Right cardiac atrium (tissue), 5 donors: ENCODE measurements at regions not wholly inside any gene's neighbourhood (a gene's known extent, or its start where the extent isn't known, plus 50 kb on each side); places are given as distances from the start of the nearest gene placed in this dataset.

Experiments used
- ATAC-seq, 2 donors: fragments of 200-7000 bp; cut with Tn5 transposase; one replicate each; pipeline versions ENCODE4 v1.8.0 to v1.9.1; 2020; ENCODE audit warnings: moderate library complexity in 2 of 2, mild to moderate bottlenecking in 1 of 2
- DNase-seq, 3 donors: peaks; one replicate each; pipeline ENCODE4 v3.0.0-alpha.2; 2020
- H3K27ac ChIP-seq: one replicate; pipeline ENCODE4 v1.5.1; 2013; ENCODE audit warnings: mild to moderate bottlenecking, low read length, control low read depth, moderate library complexity
- H3K27me3 ChIP-seq: one replicate; pipeline ENCODE4 v1.6.1; 2013; ENCODE audit not compliant: control insufficient read depth, insufficient read depth
- H3K4me1 ChIP-seq: one replicate; pipeline ENCODE4 v1.6.1; 2013; ENCODE audit warnings: low read length; ENCODE audit not compliant: control insufficient read depth, insufficient read depth
- H3K4me3 ChIP-seq: one replicate; pipeline ENCODE4 v1.5.1; 2013; ENCODE audit warnings: low read length, control low read depth
- H3K9me3 ChIP-seq: one replicate; pipeline ENCODE4 v1.6.1; 2013; ENCODE audit warnings: low read length; ENCODE audit not compliant: control insufficient read depth
- WGBS: extraction: QIAGEN DNeasy Blood & Tissue Kit; methylation state at CpG from one replicate; pipeline ENCODE4 v1.1.7; 2013; 5-methylcytosine and 5-hydroxymethylcytosine counted together
- intact Hi-C, 4 donors: fragments of 100-400 bp; cut with DNase I; formaldehyde crosslinking; loops; one replicate each; pipeline versions ENCODE4 v1.11.0 to v1.14.0; 2022 to 2023
- donor health status: healthy with polysubstance abuse.
- donor health status: DM: no; HTN: yes; CAD: no.
- donor health status: DM: no; HTN: no; CAD: no.
- donor health status: DM: no; HTN: yes; CAD: no; lungs with severe emphysema.
- donor health status: DM: yes; HTN: yes; CAD: no.

DNA sequence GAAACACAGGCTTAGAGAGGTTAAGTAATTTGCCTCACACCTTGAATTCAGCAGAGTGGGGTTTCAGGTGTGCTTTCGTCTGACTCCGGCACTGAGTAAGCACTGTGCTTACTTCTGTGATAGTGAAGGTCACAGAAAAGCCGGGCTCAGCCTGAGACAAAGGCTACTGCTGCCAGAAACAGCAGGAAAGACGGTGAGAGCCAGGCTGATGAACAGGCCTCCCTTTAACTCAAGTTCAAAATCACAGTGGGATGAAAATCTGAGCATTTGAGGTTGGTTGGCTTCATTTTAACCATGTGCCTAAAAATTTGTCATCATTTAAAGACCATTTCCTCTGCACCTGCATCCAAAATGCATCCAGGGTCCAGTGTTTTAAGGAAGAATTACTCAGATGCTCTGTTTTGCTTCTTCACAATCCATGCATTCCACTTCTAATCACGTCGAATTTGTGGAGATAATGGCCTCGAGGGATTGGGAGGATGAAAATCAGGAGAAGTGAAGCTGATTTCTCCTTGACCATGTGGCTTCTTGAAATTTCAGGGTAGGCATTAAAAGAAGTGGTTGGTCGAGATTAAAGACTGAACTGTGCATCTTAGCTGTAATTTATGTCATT, 121.2 kb upstream of the LNX1 start:
- 43% methylated on average over 8 of the region's 8 CpGs for WGBS
- Histone ChIP-seq H3K9me3 (no peaks in the 10 kb centered on the region), H3K4me3 (no peak overlapping the region), H3K27me3 (no peaks in the 10 kb centered on the region), H3K27ac (no peak overlapping the region), H3K4me1 (peaks cover 8% of the 10 kb centered on the region)
- ATAC-seq (no peak), DNase-seq (no peak)
- intact Hi-C loops: no loop called here

DNA sequence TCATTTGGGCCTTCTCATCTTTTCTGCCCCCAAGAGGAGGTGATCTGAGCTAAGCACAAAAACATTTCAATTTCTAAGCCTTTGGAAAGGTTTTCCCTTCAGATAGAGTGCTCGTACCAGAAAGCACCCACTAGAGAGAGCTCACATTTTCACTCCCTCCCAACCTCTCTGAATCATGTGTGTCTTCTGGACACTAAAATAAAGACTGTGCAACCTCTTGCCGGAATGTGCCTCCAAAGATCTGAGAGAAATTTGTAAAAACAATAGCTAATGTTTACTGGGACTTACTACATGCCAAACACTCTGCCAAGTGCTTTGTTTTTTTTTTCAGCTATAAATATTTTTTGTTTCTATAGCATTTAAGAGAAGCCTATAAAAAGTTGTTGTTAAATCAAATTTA, 120.6 kb upstream of the LNX1 start:
- H3K9me3 ChIP-seq: no peaks in the 10 kb centered on the region
- ATAC-seq (no peak), DNase-seq (no peak)
- no peaks in the 10 kb centered on the region for H3K27me3 ChIP-seq
- no peak overlapping the region for H3K4me3 ChIP-seq
- H3K27ac ChIP-seq: no peak overlapping the region
- WGBS: 57% methylated on average over 2 of the region's 2 CpGs
- intact Hi-C loops: no loop called here
- peaks cover 5% of the 10 kb centered on the region for H3K4me1 ChIP-seq

DNA sequence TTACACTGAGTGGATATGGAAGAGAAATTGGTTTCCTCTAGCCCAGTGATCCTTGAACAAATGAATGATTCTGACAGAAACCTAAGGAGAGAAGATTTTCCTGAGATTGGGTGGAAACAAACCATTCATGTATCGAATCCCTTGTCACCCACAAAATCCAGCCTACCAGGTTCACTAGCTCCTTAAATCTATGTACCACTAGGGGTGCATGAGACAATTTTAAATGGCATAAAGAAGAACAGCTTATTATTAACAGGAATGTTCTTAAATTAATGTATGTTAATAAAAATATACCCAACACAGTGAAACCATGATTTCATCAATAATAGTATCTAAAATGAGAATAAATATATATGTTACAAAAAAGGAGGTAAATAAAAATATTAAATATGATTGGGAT, 118.4 kb upstream of the LNX1 start:
- ATAC-seq: no peak
- WGBS: 91% methylated on average over 1 of the region's 1 CpG
- H3K4me1 ChIP-seq: peaks cover 2% of the 10 kb centered on the region

DNA sequence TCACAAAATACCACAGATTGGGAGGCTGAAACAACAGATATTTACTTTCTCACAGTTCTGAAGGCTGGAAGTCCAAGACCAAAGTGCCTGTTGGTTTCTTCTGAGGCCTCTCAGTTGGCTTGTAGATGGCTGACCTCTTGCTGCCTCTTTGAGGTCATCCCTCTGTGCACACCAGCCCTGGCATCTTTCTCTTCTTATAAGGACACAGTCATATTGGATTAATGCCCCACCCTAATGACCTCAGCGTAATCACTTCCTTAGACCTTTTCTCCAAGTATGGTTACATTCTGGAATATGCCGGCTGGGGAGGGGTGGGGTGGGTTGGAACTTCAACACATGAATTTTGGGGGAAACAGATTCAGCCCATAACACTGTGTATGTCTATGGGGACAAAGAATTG, 116.2 kb upstream of the LNX1 start:
- H3K27me3 ChIP-seq: no peaks in the 10 kb centered on the region
- ATAC-seq (no peak), DNase-seq (no peak)
- H3K4me1 ChIP-seq: peaks cover 2% of the 10 kb centered on the region
- no peak overlapping the region for H3K4me3 ChIP-seq
- intact Hi-C loops: loop anchor here in 3 of 4 donors (5.0 to 10.0 kb wide), 4 partner anchors 197 to 525 kb away; partner anchors contain the start of gene PDGFRA (in 2 of the 3)
- H3K9me3 ChIP-seq: no peaks in the 10 kb centered on the region
- WGBS: 85% methylated on average over 2 of the region's 2 CpGs
- H3K27ac ChIP-seq: no peak overlapping the region

More for the DNA sequence above, 118.4 kb upstream of the LNX1 start:
- Histone ChIP-seq H3K9me3 (no peaks in the 10 kb centered on the region), H3K4me3 (no peak overlapping the region), H3K27me3 (no peaks in the 10 kb centered on the region), H3K27ac (no peak overlapping the region)
- intact Hi-C loops: loop anchor here in 3 of 4 donors (5.0 to 10.0 kb wide), 4 partner anchors 195 to 523 kb away; partner anchors contain the start of gene PDGFRA (in 2 of the 3)
- no peak for DNase-seq

DNA sequence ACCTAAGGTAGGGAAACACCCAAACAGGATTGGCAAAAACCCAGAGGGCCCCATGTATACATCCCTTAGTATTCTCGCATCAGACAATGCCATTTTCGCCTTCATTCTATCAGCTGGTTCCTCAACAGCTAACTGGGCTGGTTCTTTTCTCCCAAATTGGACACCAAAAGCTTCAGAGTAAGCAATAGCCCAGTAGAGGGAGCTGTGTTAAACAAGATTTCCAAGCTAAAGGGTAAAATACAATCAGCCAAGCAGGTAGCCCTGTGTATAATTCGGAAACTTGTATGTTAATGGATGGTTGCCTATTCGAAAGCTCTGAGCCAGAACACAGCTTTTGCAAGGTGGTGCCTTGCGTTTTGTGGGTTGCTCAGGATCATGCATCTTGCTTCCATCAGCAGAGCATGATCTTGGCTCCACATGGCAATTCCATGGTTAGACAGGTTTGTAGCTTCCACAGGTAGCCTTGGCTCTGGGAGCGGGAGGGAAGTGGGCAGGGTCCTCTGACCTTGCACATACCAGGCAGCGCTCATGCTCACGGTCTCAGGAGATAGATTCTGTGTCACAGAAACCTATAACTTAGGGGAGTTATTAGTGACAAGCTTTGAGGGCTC, 115.2 kb upstream of the LNX1 start:
- Histone ChIP-seq H3K9me3 (no peaks in the 10 kb centered on the region), H3K27me3 (no peaks in the 10 kb centered on the region), H3K27ac (no peak overlapping the region), H3K4me3 (no peak overlapping the region), H3K4me1 (no peaks in the 10 kb centered on the region)
- intact Hi-C loops: loop anchor here in 3 of 4 donors (5.0 to 10.0 kb wide), 4 partner anchors 198 to 526 kb away; partner anchors contain the start of gene PDGFRA (in 2 of the 3)
- no peak for DNase-seq
- peak in 1 of 2 donors; percentile 12 for ATAC-seq
- 64% methylated on average over 8 of the region's 8 CpGs for WGBS

DNA sequence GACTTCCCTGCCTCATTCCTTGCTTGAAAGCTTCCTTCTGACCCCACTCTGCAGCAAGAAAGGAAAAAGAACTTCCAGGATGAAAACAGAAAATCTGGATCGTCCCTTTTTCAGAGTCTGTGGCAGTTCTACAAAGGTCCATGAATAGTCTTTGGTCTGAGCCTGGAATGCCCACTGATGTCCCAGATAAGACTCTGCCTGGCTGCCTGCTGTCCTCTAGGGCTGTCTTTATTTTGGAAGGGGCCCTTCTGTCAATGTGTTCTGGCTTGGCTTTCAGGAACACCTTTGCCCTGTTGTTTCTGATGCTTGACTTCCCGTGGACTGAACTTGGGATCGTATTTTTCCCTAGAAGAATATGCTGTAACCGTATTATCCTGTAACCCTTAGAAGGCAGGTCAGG, 114.7 kb upstream of the LNX1 start:
- no peak for ATAC-seq
- 35% methylated on average over 4 of the region's 4 CpGs for WGBS
- H3K27ac ChIP-seq: no peak overlapping the region

DNA sequence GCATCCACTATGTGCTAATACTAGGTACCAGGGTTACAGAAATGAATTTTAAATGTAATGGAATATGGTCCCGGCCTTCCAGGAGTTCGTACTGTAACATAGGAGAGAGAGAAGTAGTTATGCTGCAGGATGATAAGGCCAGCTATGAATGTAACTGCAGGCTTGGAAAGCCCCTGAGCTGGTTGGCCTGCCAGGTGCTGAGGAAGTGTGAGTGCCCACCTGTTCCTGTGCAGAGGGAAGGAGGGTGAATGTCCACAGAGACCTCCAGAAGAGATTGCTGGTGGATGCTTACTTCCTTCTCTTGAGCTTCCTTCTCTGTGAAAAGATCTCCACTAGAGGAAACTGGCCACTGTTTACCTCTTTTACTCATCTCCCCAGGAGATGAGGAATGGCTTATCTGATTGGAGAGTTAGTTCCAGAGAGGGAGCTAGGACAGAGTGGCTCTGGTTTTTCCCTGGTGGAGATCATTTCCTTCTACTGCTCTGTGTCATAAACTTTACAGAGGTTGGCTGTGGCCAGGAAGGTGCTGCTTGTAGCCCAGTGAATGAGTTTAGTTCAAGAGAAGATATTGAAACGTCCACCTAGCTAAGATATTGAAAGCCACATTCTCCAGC, 114.0 kb upstream of the LNX1 start:
- no peak for DNase-seq
- no peak overlapping the region for H3K27ac ChIP-seq
- H3K27me3 ChIP-seq: no peaks in the 10 kb centered on the region
- no peaks in the 10 kb centered on the region for H3K9me3 ChIP-seq
- no peak overlapping the region for H3K4me3 ChIP-seq
- 83% methylated on average over 3 of the region's 3 CpGs for WGBS
- H3K4me1 ChIP-seq: no peaks in the 10 kb centered on the region
- ATAC-seq: no peak
- intact Hi-C loops: loop anchor here in 3 of 4 donors (5.0 to 10.0 kb wide), 4 partner anchors 200 to 527 kb away; partner anchors contain the start of gene PDGFRA (in 2 of the 3)

More for the DNA sequence above, 114.7 kb upstream of the LNX1 start:
- DNase-seq: no peak
- H3K4me3 ChIP-seq: no peak overlapping the region
- no peaks in the 10 kb centered on the region for H3K4me1 ChIP-seq
- no peaks in the 10 kb centered on the region for H3K27me3 ChIP-seq
- intact Hi-C loops: loop anchor here in 3 of 4 donors (5.0 to 10.0 kb wide), 4 partner anchors 199 to 526 kb away; partner anchors contain the start of gene PDGFRA (in 2 of the 3)
- H3K9me3 ChIP-seq: no peaks in the 10 kb centered on the region

DNA sequence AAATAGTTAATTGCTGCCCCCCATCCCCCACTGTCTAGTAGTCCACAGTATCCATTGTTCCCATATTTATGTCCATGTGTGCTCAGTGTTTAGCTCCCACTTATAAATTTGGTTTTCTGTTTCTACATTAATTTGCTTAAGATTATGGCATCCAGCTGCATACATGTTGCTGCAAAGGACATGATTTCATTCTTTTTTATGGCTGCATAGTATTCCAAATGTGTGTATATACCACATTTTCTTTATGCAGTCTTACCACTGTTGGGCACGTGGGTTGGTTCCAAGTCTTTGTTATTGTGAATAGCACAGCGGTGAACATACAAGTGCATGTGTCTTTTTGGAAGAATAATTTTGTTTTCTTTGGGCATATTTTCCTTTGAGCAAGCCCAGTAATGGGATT, 113.0 kb upstream of the LNX1 start:
- intact Hi-C loops: loop anchor here in 2 of 4 donors (10.0 kb wide), 2 partner anchors 200 to 520 kb away; partner anchors contain the start of gene PDGFRA (in 1 of the 2)
- Histone ChIP-seq H3K9me3 (no peaks in the 10 kb centered on the region), H3K4me1 (no peaks in the 10 kb centered on the region), H3K27me3 (no peaks in the 10 kb centered on the region), H3K4me3 (no peak overlapping the region), H3K27ac (no peak overlapping the region)
- 93% methylated on average over 2 of the region's 2 CpGs for WGBS
- ATAC-seq (no peak), DNase-seq (no peak)

DNA sequence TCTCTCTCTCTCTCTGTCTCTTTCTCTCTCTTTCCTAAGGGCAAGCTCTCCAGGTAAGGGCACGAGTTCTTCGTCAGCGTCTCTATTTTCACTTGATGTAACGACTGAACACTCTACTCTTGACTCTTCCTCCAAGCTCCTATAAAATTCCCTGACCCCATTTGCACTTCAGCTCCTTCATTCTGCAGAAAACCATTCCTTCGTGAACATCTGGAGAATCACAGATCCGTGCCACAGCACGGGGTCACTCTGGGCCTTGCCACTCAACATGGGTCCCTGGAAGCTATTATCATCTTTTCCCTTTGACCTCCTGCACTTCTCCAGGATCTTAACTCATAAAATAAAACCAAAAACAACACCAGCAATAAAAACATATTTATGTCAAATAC, 112.0 kb upstream of the LNX1 start:
- no peak for ATAC-seq
- no peaks in the 10 kb centered on the region for H3K4me1 ChIP-seq
- intact Hi-C loops: loop anchor here in 2 of 4 donors (10.0 kb wide), 2 partner anchors 202 to 522 kb away; partner anchors contain the start of gene PDGFRA (in 1 of the 2)
- DNase-seq: no peak
- WGBS: 25% methylated on average over 7 of the region's 7 CpGs
- peak overlapping the region; percentile 75 for H3K27ac ChIP-seq
- no peaks in the 10 kb centered on the region for H3K9me3 ChIP-seq
- no peaks in the 10 kb centered on the region for H3K27me3 ChIP-seq
- peak overlapping the region; percentile 22 for H3K4me3 ChIP-seq

DNA sequence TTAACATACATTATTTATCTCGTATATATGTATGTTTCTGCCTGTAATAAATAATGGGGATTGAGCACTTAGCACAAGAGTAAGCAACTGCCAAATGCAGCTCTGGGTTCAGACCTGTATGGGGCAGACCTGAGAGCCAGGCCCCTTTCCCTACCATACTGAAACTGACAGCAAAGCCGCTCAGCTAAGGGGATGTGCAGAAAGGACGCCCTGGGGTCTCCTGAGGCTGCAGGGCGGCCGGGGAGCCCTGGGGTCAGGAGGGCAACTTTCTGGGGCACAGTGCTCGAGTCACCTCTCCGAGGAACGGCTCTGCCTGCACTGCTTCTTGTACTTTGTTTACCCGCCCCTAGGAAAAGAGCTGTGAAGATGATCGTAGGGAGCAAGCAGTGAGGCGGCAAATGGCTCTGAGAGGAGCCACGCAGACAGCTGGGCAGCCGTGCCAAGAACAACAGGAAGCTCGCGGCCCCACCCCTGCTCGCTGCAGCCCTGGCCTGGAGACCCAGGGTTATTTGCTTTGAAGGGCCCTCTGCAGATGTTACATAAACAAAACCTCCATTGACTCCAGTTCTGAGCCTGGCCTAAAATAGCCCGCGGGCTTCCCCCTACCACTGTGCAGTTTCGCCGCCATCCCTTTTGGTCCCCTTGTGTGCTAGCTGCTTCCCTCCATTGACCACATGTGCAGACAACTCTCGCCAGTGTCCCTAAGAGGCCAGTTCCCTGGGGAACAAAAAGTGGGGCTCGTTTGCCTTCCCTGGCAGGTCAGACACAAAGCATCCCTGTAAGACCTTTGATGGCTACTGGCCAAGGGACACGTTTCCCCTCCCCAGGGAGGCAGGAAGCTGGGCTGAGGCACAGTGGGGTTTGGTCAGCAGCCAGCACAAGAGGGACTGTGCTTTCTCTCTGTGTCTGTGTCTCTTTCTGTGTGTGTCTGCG, 111.3 kb upstream of the LNX1 start:
- WGBS: 5% methylated on average over 24 of the region's 24 CpGs
- intact Hi-C loops: loop anchor here in 2 of 4 donors (10.0 kb wide), 2 partner anchors 202 to 522 kb away; partner anchors contain the start of gene PDGFRA (in 1 of the 2)
- no peaks in the 10 kb centered on the region for H3K27me3 ChIP-seq
- ATAC-seq (peak; percentile 97 to 98), DNase-seq (peak; percentile 90 to 96 (median 95))
- peak overlapping the region; percentile 84 for H3K27ac ChIP-seq
- H3K9me3 ChIP-seq: no peaks in the 10 kb centered on the region
- H3K4me3 ChIP-seq: peak overlapping the region; percentile 22
- H3K4me1 ChIP-seq: no peaks in the 10 kb centered on the region
